ENCODE measurements at regions not wholly inside any gene's neighbourhood (a gene's known extent, or its start where the extent isn't known, plus 50 kb on each side); places are given as distances from the start of the nearest gene placed in this dataset.

GRCh38 chr2:57386305-57386704, 660.3 kb upstream of the VRK2 start:
- TF ChIP-seq CTCF (IDR thresholded peaks at IDR 0.05; ENCODE audit: control insufficient read depth, extremely low read depth, insufficient read depth), result no peak
- no peak for DNase-seq (ENCODE audit: low read depth)
- no peak overlapping the region for H3K4me3 ChIP-seq (ENCODE audit: low read depth, low read length)

- DNase-seq (ENCODE audit: low read depth), result no peak
- TF ChIP-seq CTCF (IDR thresholded peaks at IDR 0.05; ENCODE audit: control insufficient read depth, extremely low read depth, insufficient read depth), result no peak
- H3K4me3 ChIP-seq (ENCODE audit: low read depth, low read length), result no peak overlapping the region
These were observed 650.1 kb upstream of the VRK2 start for GRCh38 chr2:57396355-57397098.

GRCh38 chr2:57397550-57398360, 648.9 kb upstream of the VRK2 start:
- no peak for DNase-seq (ENCODE audit: low read depth)
- no peak for TF ChIP-seq CTCF (IDR thresholded peaks at IDR 0.05; ENCODE audit: control insufficient read depth, extremely low read depth, insufficient read depth)

GRCh38 chr2:57399057-57399456, 647.5 kb upstream of the VRK2 start:
- H3K4me3 ChIP-seq (ENCODE audit: low read depth, low read length), result no peak overlapping the region
- no peak for TF ChIP-seq CTCF (IDR thresholded peaks at IDR 0.05; ENCODE audit: control insufficient read depth, extremely low read depth, insufficient read depth)
- no peak for DNase-seq (ENCODE audit: low read depth)

More at GRCh38 chr2:57397550-57398360, 648.9 kb upstream of the VRK2 start:
- no peak overlapping the region for H3K4me3 ChIP-seq (ENCODE audit: low read depth, low read length)

- no peak for TF ChIP-seq CTCF (IDR thresholded peaks at IDR 0.05; ENCODE audit: control insufficient read depth, extremely low read depth, insufficient read depth)
- no peak for DNase-seq (ENCODE audit: low read depth)
- H3K4me3 ChIP-seq (ENCODE audit: low read depth, low read length), result no peak overlapping the region
These were observed 644.5 kb upstream of the VRK2 start for GRCh38 chr2:57402096-57402495.

- H3K4me3 ChIP-seq (ENCODE audit: low read depth, low read length), result no peak overlapping the region
- TF ChIP-seq CTCF (IDR thresholded peaks at IDR 0.05; ENCODE audit: control insufficient read depth, extremely low read depth, insufficient read depth), result no peak
- no peak for DNase-seq (ENCODE audit: low read depth)
These were observed 643.9 kb upstream of the VRK2 start for GRCh38 chr2:57402755-57403154.
